SU-DHL-6 (cell line): ENCODE measurements at regions not wholly inside any gene's neighbourhood (a gene's known extent, or its start where the extent isn't known, plus 50 kb on each side); places are given as distances from the start of the nearest gene placed in this dataset.

ENCODE experiments used
- H2AFZ ChIP-seq: fragments of 200-600 bp; sonication (generic); 2 replicates; pipeline ENCODE4 v1.6.1; 2014; ENCODE audit warnings: low read depth, mild to moderate bottlenecking, moderate library complexity, mixed read lengths, antibody characterized with exemption, low read length; ENCODE audit not compliant: severe bottlenecking
- H3F3A ChIP-seq: fragments of 200-600 bp; shearing (Covaris generic); 2 replicates; pipeline ENCODE4 v1.6.0; 2016; ENCODE audit warnings: antibody characterized with exemption, mild to moderate bottlenecking; ENCODE audit not compliant: insufficient read depth
- H3K27ac ChIP-seq: fragments of 200-600 bp; sonication (generic); 2 replicates; pipeline ENCODE4 v1.5.1; 2016; ENCODE audit warnings: low read depth, mild to moderate bottlenecking, low read length, moderate library complexity, mixed read lengths
- H3K27me3 ChIP-seq: fragments of 200-600 bp; sonication (generic), shearing (Covaris generic); 2 replicates; pipeline ENCODE4 v1.6.0; 2014; ENCODE audit warnings: mild to moderate bottlenecking, low read length
- H3K36me3 ChIP-seq: fragments of 200-600 bp; sonication (generic); 2 replicates; pipeline ENCODE4 v1.6.1; 2014; ENCODE audit warnings: mild to moderate bottlenecking, low read length, mixed read lengths
- H3K4me2 ChIP-seq: fragments of 300-600, 200-600 bp; shearing (Covaris generic), sonication (generic); 2 replicates; pipeline ENCODE4 v1.6.0; 2014; ENCODE audit warnings: low read length, low read depth, mild to moderate bottlenecking; ENCODE audit not compliant: poor library complexity, severe bottlenecking
- H3K4me3 ChIP-seq: fragments of 200-600 bp; sonication (generic); 2 replicates; pipeline ENCODE4 v1.5.1; 2014; ENCODE audit warnings: antibody characterized with exemption, low read length, mild to moderate bottlenecking, mixed read lengths; ENCODE audit not compliant: insufficient read depth, poor library complexity, severe bottlenecking
- H3K79me2 ChIP-seq: fragments of 200-600 bp; sonication (generic); 2 replicates; pipeline ENCODE4 v1.6.1; 2014; ENCODE audit warnings: mild to moderate bottlenecking, low read length, moderate library complexity; ENCODE audit not compliant: insufficient read depth
- H3K9ac ChIP-seq: fragments of 200-600 bp; sonication (generic); 2 replicates; pipeline ENCODE4 v1.7.0; 2014; ENCODE audit warnings: mild to moderate bottlenecking, low read length
- H3K9me2 ChIP-seq: fragments of 200-600 bp; sonication (generic); replicated peaks from 2 replicates; pipeline ENCODE4 v1.6.1; 2014; ENCODE audit warnings: low read length; ENCODE audit not compliant: insufficient read depth
- H3K9me3 ChIP-seq: fragments of 200-600 bp; sonication (generic); 2 replicates; pipeline ENCODE4 v1.6.1; 2014; ENCODE audit warnings: low read length, mixed read lengths; ENCODE audit not compliant: insufficient read depth
- H4K20me1 ChIP-seq: fragments of 200-600 bp; sonication (generic); 2 replicates; pipeline ENCODE4 v1.6.1; 2014; ENCODE audit warnings: low read depth, mild to moderate bottlenecking, antibody characterized with exemption, low read length, moderate library complexity, mixed read lengths
- CTCF ChIP-seq: fragments of 200-600 bp; sonication (generic); IDR thresholded peaks from one replicate; pipeline ENCODE4 v1.5.1; 2017; ENCODE audit warnings: antibody characterized with exemption, mild to moderate bottlenecking, low read length, moderate library complexity; ENCODE audit not compliant: insufficient read depth, poor library complexity, severe bottlenecking
- EZH2phosphoT487 ChIP-seq: fragments of 200-600 bp; sonication (generic), shearing (Covaris generic); conservative IDR thresholded peaks from 2 replicates; pipeline ENCODE4 v1.6.1; 2018; ENCODE audit warnings: mild to moderate bottlenecking, antibody characterized with exemption, low read length, moderate library complexity, mixed read lengths

- H3K36me3 ChIP-seq: no peaks in the 10 kb centered on the region
- no peak overlapping the region for H3K4me2 ChIP-seq
- H3K4me3 ChIP-seq: no peak overlapping the region
- no peaks in the 10 kb centered on the region for H4K20me1 ChIP-seq
- H3K9ac ChIP-seq: no peak overlapping the region
- H3K27me3 ChIP-seq: no peaks in the 10 kb centered on the region
- TF ChIP-seq EZH2phosphoT487: no peak
- TF ChIP-seq CTCF: no peak
- no peaks in the 10 kb centered on the region for H3F3A ChIP-seq
- H3K79me2 ChIP-seq: no peaks in the 10 kb centered on the region
- no peaks in the 10 kb centered on the region for H3K9me2 ChIP-seq
- H3K9me3 ChIP-seq: no peaks in the 10 kb centered on the region
- H3K27ac ChIP-seq: no peak overlapping the region
- H2AFZ ChIP-seq: no peak overlapping the region
Measured at GRCh38 chr4:81773557-81773956, 301.9 kb upstream of the RASGEF1B start.

GRCh38 chr4:81771721-81772120, 300.0 kb upstream of the RASGEF1B start:
- Histone ChIP-seq H3K9me3 (no peaks in the 10 kb centered on the region), H3K36me3 (no peaks in the 10 kb centered on the region), H3K9ac (no peak overlapping the region), H3K9me2 (no peaks in the 10 kb centered on the region), H4K20me1 (no peaks in the 10 kb centered on the region), H3K79me2 (no peaks in the 10 kb centered on the region), H3K27ac (no peak overlapping the region), H3F3A (no peaks in the 10 kb centered on the region), H3K27me3 (no peaks in the 10 kb centered on the region), H2AFZ (no peak overlapping the region), H3K4me3 (no peak overlapping the region), H3K4me2 (no peak overlapping the region)
- no peak for TF ChIP-seq CTCF

GRCh38 chr4:81769244-81769643, 297.5 kb upstream of the RASGEF1B start:
- Histone ChIP-seq H3K4me3 (no peak overlapping the region), H3K4me2 (no peak overlapping the region), H3K27ac (no peak overlapping the region), H4K20me1 (no peaks in the 10 kb centered on the region), H2AFZ (no peak overlapping the region), H3K79me2 (no peaks in the 10 kb centered on the region), H3K9me3 (no peaks in the 10 kb centered on the region), H3K36me3 (no peaks in the 10 kb centered on the region), H3K27me3 (no peaks in the 10 kb centered on the region), H3K9me2 (no peaks in the 10 kb centered on the region), H3K9ac (no peak overlapping the region), H3F3A (no peaks in the 10 kb centered on the region)
- no peak for TF ChIP-seq EZH2phosphoT487
- TF ChIP-seq CTCF: no peak
